ENCODE measurements at regions not wholly inside any gene's neighbourhood (a gene's known extent, or its start where the extent isn't known, plus 50 kb on each side); places are given as distances from the start of the nearest gene placed in this dataset.

DNA sequence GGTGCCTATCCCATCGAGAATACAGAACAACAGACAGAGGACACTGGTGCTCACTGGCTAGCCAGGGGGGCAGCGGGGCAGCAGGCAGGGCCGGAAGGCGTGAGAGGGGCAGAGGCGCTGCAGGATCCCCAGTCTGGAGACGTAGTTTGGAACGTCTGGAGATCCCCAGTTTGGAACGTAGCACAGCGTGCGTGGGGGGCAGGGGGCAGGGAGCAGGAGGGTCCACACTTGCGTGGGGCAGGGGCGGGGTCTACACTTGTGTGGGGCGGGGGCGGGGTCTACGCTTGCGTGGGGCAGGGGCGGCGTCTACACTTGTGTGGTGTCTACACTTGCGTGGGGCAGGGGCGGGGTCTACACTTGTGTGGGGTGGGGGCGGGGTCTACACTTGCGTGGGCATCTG, 107.2 kb downstream of the DACT2 start:
- no peak for DNase-seq (ENCODE audit: low read depth)

- no peak for DNase-seq (ENCODE audit: low read depth)
Measured at GRCh38 chr6:168211681-168212080, 107.9 kb downstream of the DACT2 start.

- DNase-seq (ENCODE audit: low read depth), result no peak
Measured at GRCh38 chr6:168210239-168211105, 109.1 kb downstream of the DACT2 start.

DNA sequence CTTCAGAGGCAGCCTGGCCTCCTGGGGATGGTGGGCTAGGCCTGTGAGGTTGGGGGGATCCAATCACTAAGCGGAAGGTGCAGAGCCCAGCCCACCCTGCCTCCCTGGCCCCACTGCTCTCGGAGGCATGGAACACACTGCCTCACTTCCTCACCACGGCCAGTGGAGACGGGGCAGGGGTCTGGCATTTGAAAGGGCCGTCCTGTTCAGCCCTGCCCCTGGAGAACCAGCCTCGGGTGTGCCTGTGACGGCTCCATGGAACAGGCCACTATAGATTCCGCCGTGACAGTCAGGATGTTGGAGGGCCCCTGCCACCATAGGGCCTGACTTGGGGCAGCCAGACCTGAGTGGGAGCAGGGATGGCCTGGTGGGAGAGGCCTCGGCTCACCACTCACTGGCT, 110.2 kb downstream of the DACT2 start:
- no peak for DNase-seq (ENCODE audit: low read depth)

DNA sequence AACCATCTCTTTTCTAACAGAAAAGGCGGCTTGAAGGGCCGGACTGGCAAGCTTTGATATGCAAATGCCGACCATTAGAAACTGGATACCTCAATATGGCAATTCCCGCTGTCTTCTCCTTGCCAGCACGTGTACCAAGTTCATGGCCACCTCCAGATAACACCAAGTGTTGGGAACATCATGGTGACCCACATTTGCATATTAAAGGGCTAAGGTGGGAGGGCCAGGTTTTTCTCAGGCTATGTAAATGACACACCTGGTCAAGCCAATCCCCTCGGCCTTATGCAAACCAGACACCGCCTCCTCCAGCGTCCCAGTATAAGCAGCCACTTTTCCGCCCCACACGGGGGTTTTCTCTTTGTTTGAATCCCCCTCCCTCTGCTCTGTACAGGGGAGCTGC, 110.7 kb downstream of the DACT2 start:
- DNase-seq (ENCODE audit: low read depth), result no peak

DNA sequence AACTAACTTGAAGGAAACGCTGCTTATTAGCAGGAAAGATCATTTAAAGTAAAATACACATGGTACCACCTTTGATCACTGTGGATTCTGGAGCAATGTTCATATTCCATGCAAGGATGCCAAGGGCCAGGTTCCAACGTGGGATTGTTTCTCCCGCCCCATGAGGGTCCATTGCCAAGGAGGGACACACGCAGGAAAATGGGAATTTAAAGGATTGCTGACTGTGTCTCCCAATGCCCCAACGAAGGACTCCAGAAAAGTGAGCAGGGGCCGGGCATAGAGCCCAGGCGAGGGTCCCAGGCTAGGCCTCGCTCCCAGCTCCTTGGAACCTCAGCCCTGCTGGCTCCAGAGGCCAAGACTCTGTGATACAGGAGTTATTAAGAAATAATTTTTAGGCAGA, 111.2 kb downstream of the DACT2 start:
- DNase-seq (ENCODE audit: low read depth), result no peak

- no peak for DNase-seq (ENCODE audit: low read depth)
Measured at GRCh38 chr6:168207421-168208175, 112.0 kb downstream of the DACT2 start.

- DNase-seq (ENCODE audit: low read depth), result no peak
Measured at GRCh38 chr6:168206661-168207274, 112.8 kb downstream of the DACT2 start.

DNA sequence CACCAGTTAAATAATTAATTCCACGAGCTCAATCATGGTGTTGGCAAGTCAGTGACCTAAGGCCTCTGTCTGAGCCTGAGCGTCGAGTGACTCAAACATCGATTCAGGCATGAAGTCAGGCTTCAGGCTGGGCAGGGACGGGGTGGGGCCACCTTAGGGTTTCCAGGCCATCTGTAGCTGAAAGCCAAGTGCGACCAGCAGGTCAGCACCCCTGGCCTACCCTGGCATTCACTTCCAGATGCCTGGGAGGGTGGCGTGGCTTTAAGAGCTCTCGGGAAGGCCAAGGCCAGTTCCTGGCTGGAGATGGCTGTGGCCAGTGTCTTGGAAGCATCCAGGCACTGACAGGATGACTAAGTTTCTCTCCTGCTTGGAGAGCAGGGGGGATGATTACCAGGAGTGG, 113.4 kb downstream of the DACT2 start:
- no peak for DNase-seq (ENCODE audit: low read depth)

- no peak for DNase-seq (ENCODE audit: low read depth)
Measured at GRCh38 chr6:168201799-168202198, 117.8 kb downstream of the DACT2 start.

DNA sequence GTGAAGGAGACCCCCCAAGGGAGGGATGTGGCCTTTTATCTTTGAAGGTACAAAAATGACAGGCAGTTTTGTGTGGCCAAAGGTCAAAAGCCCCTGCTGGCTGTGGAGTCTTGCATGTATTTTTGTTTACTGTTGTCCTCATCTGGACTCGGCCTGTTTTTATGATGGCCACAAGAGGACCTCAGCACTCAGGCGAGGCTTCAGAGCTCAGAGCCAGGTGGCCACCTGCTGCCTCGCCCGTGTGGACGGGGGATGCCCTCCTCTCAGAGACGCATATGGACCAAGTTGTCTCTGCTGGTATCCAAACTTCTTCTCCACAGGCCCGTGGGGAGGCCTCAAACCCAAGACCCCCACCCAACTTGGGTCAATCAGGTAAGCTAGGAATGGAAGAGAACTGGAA, 118.2 kb downstream of the DACT2 start:
- DNase-seq (ENCODE audit: low read depth), result no peak

DNA sequence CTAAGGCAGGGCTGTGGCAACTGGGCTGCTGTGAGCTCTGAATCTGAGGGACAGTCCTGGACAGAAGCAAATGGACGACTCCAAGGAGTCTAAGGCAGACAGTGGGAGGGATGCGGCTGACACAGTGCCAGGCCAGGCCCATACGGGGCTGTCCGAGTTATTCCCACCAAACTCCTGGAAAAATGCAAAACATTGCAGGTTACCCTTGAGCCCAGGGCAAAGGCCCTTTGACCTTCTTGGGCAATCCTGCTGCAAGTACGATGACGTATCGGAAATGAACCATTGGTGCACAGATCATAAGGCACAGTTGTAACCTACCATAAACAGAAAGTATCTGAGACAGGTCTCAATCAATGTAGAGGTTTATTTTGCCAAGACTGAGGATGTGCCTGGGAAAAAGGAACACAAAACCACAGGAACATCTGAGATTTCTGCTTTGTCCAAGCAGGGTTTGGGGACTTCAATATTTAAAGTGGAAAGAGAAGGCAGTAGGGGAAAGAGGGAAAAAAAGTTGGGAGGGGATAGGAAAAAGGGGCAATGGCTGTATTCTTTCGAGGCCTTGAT, 118.9 kb downstream of the DACT2 start:
- no peak for DNase-seq (ENCODE audit: low read depth)

- DNase-seq (ENCODE audit: low read depth), result no peak
Measured at GRCh38 chr6:168198302-168199180, 119.5 kb upstream of the FRMD1 start.

DNA sequence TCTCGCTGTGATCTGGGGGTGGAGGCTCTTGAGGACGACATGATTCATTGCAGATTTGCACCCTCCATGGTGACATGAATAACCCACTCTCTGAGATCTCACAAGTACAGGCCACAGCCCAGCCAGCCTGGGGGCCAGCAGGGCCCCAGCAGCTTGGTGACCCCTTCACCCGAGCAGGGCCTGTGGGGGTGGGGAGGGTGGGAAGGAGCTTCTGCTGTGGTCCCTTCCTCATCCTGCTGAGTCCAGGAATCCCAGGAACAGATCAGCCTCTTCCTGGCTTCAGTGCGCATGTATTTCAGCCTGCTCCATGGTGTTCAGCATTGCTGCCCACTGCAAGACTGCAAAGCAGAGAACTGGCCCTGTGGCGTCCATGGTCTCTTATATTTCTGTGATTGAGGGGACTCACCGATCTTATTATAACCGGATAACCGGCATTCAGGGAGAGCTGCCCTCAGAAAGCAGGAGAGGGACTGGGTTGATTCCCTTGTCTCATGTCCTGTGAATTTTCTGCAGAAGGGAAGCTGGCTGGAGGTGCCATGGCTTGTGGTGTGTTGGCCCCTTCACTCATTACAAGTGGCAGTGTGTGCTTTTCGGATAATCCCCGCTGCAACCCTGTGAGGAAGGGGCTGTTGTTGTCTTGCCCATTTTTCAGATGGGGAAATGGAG, 118.8 kb upstream of the FRMD1 start:
- no peak for DNase-seq (ENCODE audit: low read depth)

DNA sequence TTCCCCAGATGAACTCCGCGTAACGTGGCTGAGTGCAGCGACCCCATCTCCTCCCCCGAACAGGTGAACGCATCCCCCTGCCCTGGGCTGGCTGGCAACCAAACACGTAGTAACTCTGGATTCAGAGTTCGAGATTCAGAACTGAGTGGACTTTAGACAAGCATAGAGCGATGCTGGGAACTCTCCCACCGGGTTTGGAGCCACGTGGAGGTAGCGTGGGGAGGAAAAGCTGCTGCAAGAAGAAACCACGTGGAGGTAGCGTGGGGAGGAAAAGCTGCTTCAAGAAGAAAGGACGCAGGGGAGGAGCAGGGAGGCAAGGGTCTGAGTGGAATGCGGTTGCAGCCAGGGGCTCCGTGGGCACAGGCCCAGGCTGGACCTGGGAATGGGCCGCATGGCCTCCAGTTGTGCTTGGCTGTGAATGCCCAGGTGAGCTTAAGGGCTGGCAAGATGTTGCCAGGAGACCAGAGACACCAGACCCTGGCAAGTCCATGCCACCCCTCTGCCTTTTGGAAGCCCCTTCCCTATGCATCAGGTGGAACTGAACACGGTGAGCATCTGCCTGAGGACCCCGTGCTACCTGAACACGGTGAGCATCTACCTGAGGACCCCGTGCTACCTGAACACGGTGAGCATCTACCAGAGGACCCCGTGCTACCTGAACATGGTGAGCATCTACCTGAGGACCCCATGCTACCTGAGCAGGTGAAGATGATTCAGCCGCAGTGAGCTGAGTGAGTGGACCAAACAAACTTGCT, 118.0 kb upstream of the FRMD1 start:
- DNase-seq (ENCODE audit: low read depth), result no peak

DNA sequence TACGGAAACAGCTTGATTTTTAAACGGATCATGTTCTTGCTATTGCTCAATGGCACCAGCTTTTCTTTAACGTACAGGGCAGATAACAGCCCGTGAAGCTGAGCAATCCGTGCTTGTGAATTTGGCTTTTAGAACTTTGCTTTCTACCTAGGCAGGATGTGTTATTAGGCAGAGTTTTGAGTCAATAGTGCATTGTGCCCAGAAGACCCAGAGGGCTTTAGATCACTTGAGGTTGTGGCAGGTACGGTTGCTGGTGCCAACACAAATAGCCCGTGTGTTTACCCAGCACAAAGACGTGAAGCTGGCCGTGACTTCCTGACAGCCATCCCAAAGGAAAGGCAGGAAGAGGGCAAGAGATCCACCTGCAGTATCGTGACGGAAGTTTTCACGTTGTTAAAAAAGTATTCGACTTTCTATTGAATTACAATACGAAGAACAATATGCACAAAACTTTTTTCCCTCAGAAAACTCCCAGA, 117.4 kb upstream of the FRMD1 start:
- DNase-seq (ENCODE audit: low read depth), result no peak

GRCh38 chr6:168195712-168196111, 116.7 kb upstream of the FRMD1 start:
- DNase-seq (ENCODE audit: low read depth), result no peak

DNA sequence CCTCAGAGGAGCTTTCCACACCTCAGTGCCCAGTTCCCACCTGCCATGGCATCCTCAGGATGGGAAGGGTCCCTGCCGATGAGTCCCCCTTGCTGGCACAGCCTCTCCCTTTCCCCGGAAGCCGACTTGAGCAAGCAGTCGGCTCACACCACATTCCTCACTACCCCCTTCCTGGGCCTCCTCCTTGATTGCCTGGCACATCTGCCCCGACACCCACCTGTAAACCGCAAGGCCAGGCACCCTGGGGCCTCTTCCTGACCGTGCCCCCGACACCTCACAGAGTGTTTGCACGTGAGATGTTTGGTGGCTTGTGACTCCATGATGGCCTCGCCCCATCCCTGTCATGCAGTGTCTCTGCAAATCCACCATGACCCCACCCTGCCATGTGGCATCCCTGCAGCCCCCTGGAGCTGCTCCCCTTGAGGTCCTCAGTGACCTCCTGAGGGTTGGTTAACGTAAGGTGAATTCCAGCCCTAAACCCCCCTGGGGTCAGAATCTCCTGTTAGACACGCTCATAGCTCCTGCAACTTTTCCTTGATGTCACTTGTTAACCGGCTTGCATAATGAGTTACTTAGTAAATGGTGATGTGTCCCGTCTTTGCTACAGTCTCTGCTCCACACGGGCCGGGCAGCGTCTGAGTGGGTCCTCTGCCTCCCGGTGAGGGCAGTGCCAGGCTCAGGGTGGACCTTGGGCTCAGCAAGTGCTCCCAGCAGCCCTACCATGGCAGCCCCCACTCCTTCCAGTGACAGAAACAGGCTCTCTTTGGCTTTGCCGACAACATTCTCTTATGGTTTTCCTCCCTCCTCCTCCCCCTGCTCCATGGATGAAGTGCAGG, 115.9 kb upstream of the FRMD1 start:
- DNase-seq (ENCODE audit: low read depth), result no peak

All from myocyte (in vitro differentiated cells).